ENCODE measurements at regions not wholly inside any gene's neighbourhood (a gene's known extent, or its start where the extent isn't known, plus 50 kb on each side); places are given as distances from the start of the nearest gene placed in this dataset.

GRCh38 chr5:171578049-171578828 is 158.8 kb downstream of the FGF18 start:
- no peak for TF ChIP-seq CTCF (IDR thresholded peaks at IDR 0.05; ENCODE audit: insufficient read depth, low read length)

GRCh38 chr5:171578829-171579491 is 159.5 kb downstream of the FGF18 start:
- TF ChIP-seq CTCF (IDR thresholded peaks at IDR 0.05; ENCODE audit: insufficient read depth, low read length): no peak
- H3K4me3 ChIP-seq (ENCODE audit: low read depth, low read length): no peak overlapping the region
- DNase-seq (ENCODE audit: low read depth): no peak

More at GRCh38 chr5:171578049-171578828, 158.8 kb downstream of the FGF18 start:
- DNase-seq (ENCODE audit: low read depth): peak; percentile 37
- H3K4me3 ChIP-seq (ENCODE audit: low read depth, low read length): no peak overlapping the region

GRCh38 chr5:171579976-171580411 is 160.5 kb downstream of the FGF18 start:
- no peak for TF ChIP-seq CTCF (IDR thresholded peaks at IDR 0.05; ENCODE audit: insufficient read depth, low read length)
- DNase-seq (ENCODE audit: low read depth): peak; percentile 57
- no peak overlapping the region for H3K4me3 ChIP-seq (ENCODE audit: low read depth, low read length)

- DNase-seq (ENCODE audit: low read depth): peak; percentile 57
- TF ChIP-seq CTCF (IDR thresholded peaks at IDR 0.05; ENCODE audit: insufficient read depth, low read length): no peak
- H3K4me3 ChIP-seq (ENCODE audit: low read depth, low read length): no peak overlapping the region
Observed at GRCh38 chr5:171580502-171581265, 161.2 kb downstream of the FGF18 start.

- DNase-seq (ENCODE audit: low read depth): no peak
- H3K4me3 ChIP-seq (ENCODE audit: low read depth, low read length): no peak overlapping the region
- no peak for TF ChIP-seq CTCF (IDR thresholded peaks at IDR 0.05; ENCODE audit: insufficient read depth, low read length)
Observed at GRCh38 chr5:171581781-171582180, 162.3 kb downstream of the FGF18 start.

- no peak for DNase-seq (ENCODE audit: low read depth)
- no peak for TF ChIP-seq CTCF (IDR thresholded peaks at IDR 0.05; ENCODE audit: insufficient read depth, low read length)
- H3K4me3 ChIP-seq (ENCODE audit: low read depth, low read length): no peak overlapping the region
Observed at GRCh38 chr5:171582849-171583248, 163.4 kb downstream of the FGF18 start.
